ENCODE measurements at regions not wholly inside any gene's neighbourhood (a gene's known extent, or its start where the extent isn't known, plus 50 kb on each side); places are given as distances from the start of the nearest gene placed in this dataset.

- TF ChIP-seq, protein P1, sequence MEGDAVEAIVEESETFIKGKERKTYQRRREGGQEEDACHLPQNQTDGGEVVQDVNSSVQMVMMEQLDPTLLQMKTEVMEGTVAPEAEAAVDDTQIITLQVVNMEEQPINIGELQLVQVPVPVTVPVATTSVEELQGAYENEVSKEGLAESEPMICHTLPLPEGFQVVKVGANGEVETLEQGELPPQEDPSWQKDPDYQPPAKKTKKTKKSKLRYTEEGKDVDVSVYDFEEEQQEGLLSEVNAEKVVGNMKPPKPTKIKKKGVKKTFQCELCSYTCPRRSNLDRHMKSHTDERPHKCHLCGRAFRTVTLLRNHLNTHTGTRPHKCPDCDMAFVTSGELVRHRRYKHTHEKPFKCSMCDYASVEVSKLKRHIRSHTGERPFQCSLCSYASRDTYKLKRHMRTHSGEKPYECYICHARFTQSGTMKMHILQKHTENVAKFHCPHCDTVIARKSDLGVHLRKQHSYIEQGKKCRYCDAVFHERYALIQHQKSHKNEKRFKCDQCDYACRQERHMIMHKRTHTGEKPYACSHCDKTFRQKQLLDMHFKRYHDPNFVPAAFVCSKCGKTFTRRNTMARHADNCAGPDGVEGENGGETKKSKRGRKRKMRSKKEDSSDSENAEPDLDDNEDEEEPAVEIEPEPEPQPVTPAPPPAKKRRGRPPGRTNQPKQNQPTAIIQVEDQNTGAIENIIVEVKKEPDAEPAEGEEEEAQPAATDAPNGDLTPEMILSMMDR (conservative IDR thresholded peaks at IDR 0.05; ENCODE audit: low read depth, low read length) = no peak
- TF ChIP-seq EZH2phosphoT487 (IDR thresholded peaks at IDR 0.05; ENCODE audit: borderline replicate concordance, low read length) (no peak), EZH2 (IDR thresholded peaks at IDR 0.05; ENCODE audit: low read length, unreplicated experiment) (no peak)
Observed at GRCh38 chr11:97894978-97895377, 1125.8 kb upstream of the CNTN5 start.
